ENCODE measurements at regions not wholly inside any gene's neighbourhood (a gene's known extent, or its start where the extent isn't known, plus 50 kb on each side); places are given as distances from the start of the nearest gene placed in this dataset.

DNA sequence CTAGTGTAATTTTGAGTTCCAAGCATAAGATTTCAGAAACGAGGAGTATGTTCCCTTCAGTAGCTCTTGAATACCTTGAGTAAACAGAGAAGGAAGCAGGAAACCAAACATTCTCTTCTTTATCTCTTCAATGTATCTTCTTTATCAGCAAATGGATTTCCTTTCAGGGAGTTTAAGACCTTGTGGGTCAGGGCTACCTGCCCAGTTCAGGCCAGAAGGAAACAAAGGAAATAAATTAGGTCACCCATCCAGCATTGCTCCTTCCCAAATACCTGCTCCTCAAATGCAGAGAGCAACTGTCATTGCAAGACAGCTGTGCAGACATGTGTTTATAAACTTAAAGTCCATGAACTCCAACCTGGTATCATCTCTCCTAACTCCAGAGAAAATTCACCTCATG lies 130.1 kb upstream of the SOD1 start:
- WGBS (ENCODE audit: extremely low coverage, insufficient read length, low lambda C conversion rate), result no CpG with 5 or more reads among the region's 1 CpG
- Histone ChIP-seq H3K4me2 (ENCODE audit: insufficient read depth, insufficient read length, low read length) (no peak overlapping the region), H3K79me1 (ENCODE audit: insufficient read depth, low read depth, low read length, poor library complexity, severe bottlenecking) (no peaks in the 10 kb centered on the region), H2BK12ac (ENCODE audit: insufficient read length, low read depth, low read length) (no peak overlapping the region), H2AK5ac (ENCODE audit: insufficient read length, low read length) (no peak overlapping the region), H3K9ac (ENCODE audit: extremely low read depth, insufficient read length, low read length) (no peak overlapping the region), H4K20me1 (ENCODE audit: control insufficient read depth, insufficient read depth, insufficient read length) (no peaks in the 10 kb centered on the region), H2BK120ac (ENCODE audit: low read depth, low read length, poor library complexity, severe bottlenecking) (no peak overlapping the region), H3K56ac (ENCODE audit: insufficient read length, low read depth, low read length) (no peak overlapping the region), H3K23ac (ENCODE audit: insufficient read length, low read depth, low read length) (no peak overlapping the region), H3K4ac (ENCODE audit: low read depth, low read length) (no peak overlapping the region), H2BK20ac (ENCODE audit: low read depth, low read length, poor library complexity, severe bottlenecking) (no peak overlapping the region), H3K14ac (ENCODE audit: insufficient read depth, low read length) (no peak overlapping the region), H4K5ac (ENCODE audit: insufficient read length, low read depth, low read length) (no peak overlapping the region), H3K23me2 (ENCODE audit: insufficient read length, low read depth, low read length, poor library complexity, severe bottlenecking) (no peaks in the 10 kb centered on the region), H3K27ac (ENCODE audit: insufficient read length, low read depth, low read length) (no peak overlapping the region), H2BK15ac (ENCODE audit: low read depth, low read length) (no peak overlapping the region), H2AFZ (ENCODE audit: low read length) (no peak overlapping the region), H3K9me3 (ENCODE audit: control insufficient read depth, low read depth, low read length) (no peaks in the 10 kb centered on the region), H4K8ac (replicated peaks; ENCODE audit: insufficient read length, low read depth, low read length) (no peak overlapping the region), H3K4me1 (ENCODE audit: insufficient read depth, low read length) (peaks cover 7% of the 10 kb centered on the region; the same call in 1 of the 2 replicates), H3K79me2 (ENCODE audit: insufficient read depth, low read length) (no peaks in the 10 kb centered on the region), H3K18ac (ENCODE audit: insufficient read length, low read depth, low read length) (no peak overlapping the region), H2BK5ac (ENCODE audit: insufficient read length, low read length) (no peak overlapping the region), H4K91ac (ENCODE audit: insufficient read length, low read depth, low read length) (no peak overlapping the region), H3T11ph (ENCODE audit: low read length) (no peak overlapping the region), H3K27me3 (ENCODE audit: insufficient read depth, low read length) (no peaks in the 10 kb centered on the region)
- H3K4me3 Mint-ChIP-seq, result no peak overlapping the region
- no peaks in the 10 kb centered on the region for H3K27me3 Mint-ChIP-seq (ENCODE audit: low read depth)
- no peaks in the 10 kb centered on the region; a peak in 1 of 5 replicates for H3K9me3 Mint-ChIP-seq
- no peak for DNase-seq
- H3K4me1 Mint-ChIP-seq, result peaks cover 47 to 54% of the 10 kb centered on the region in 2 experiments
- no peak overlapping the region for H3K27ac Mint-ChIP-seq
- TF ChIP-seq CTCF (conservative IDR thresholded peaks at IDR 0.05), result no peak
- H3K36me3 Mint-ChIP-seq (ENCODE audit: insufficient read depth in 1 of 3, low read depth in 3 of 3), result 0 out of 7 replicates have a peak, but pooled peaks cover 0 to 2% (median 0%) of the 10 kb centered on the region in 3 experiments
